GM21526 (cell line): ENCODE measurements at regions not wholly inside any gene's neighbourhood (a gene's known extent, or its start where the extent isn't known, plus 50 kb on each side); places are given as distances from the start of the nearest gene placed in this dataset.

ENCODE experiments used
- ATAC-seq: cut with Tn5 transposase; IDR thresholded peaks from one replicate; pipeline ENCODE4 v1.9.1; 2021; ENCODE audit warnings: moderate library complexity; ENCODE audit not compliant: unreplicated experiment, low FRiP score

GRCh38 chr12:126676434-126676833 is 1590.5 kb upstream of the TMEM132C start:
- ATAC-seq, result no peak

DNA sequence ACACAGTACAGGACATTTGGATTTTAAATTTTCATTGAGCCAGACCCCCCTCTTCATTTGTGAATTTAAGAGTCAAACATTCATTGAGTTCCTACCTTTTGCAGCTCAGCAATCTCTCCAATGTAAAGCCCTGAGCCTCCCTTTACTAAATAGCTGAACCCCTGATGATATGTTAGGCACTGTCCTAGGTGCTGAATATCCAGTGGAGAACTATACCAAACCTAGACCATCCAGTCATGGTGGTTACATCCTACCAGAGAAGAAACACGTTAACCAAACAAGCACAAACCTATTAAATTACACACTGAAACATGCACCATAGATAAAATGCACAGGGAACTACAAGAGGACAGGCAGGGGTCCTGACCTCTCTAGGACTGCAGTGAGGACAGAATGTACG is 1585.3 kb upstream of the TMEM132C start:
- no peak for ATAC-seq

- no peak for ATAC-seq
Measured at GRCh38 chr12:126684703-126685102, 1582.3 kb upstream of the TMEM132C start.

GRCh38 chr12:126685636-126686035 is 1581.3 kb upstream of the TMEM132C start:
- ATAC-seq, result no peak

DNA sequence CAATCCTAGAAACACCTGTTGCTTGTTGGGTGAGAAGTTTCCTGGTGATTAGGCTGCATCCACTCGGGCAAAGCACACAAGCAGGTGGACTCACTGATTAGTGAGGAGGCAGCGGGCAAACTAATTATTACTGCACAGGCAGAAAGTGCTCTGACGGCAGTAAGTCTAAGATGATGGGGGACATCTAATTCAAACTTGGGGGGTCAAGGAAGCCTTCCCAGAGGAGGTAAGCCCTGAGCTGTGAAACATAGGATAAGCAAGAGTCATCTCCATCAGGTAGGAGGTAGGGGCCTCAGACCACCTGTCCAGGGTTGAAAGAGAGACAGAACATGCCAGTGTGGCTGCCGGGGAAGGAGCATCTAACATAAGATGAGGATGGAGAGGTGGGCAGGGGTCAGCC is 1578.4 kb upstream of the TMEM132C start:
- ATAC-seq, result no peak

- ATAC-seq, result no peak
Measured at GRCh38 chr12:126700096-126700495, 1566.9 kb upstream of the TMEM132C start.

DNA sequence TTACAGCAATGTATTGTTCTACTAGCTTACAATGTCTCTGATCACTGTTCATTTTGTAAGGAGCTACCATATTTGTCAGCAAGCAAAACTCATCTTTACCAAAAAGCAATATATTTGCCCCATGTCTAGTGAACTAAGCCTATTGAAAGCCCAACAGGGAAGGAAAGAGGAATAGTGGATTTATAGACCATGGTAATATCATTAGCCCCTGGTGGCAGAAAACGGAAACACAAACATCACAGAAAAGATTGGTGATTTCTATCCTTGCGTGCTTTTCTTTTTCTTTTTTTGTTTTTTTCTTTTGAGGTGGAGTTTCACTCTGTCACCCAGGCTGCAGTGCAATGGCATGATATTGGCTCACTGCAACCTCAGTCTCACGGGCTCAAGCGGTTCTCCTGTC is 1562.4 kb upstream of the TMEM132C start:
- ATAC-seq, result no peak

DNA sequence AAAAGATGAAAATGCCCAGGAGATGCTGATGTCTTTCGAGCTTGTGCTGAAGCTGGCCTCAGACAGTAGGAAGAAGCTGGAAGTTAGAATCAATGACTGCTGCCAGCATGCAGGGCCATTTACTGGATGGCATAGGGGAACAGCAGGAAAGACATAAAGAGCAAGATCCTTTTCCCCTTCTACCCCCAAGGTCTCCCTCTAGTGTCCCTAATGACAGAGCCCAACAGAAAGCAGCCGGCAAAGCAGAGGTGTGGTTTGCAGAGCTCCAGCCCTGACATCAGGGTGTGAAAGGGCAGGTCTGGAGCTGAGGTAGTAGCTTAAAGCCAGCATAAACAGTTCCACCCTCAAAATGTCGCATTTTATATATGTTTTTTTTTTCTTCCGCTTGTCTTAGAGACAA is 1560.7 kb upstream of the TMEM132C start:
- ATAC-seq, result no peak

- no peak for ATAC-seq
Measured at GRCh38 chr12:126708492-126708896, 1558.5 kb upstream of the TMEM132C start.

- no peak for ATAC-seq
Measured at GRCh38 chr12:126718365-126718764, 1548.6 kb upstream of the TMEM132C start.

GRCh38 chr12:126719912-126720705 is 1546.9 kb upstream of the TMEM132C start:
- no peak for ATAC-seq

- ATAC-seq, result no peak
Measured at GRCh38 chr12:126726481-126727217, 1540.3 kb upstream of the TMEM132C start.

- no peak for ATAC-seq
Measured at GRCh38 chr12:126727218-126728075, 1539.5 kb upstream of the TMEM132C start.

- ATAC-seq, result no peak
Measured at GRCh38 chr12:126734296-126734695, 1532.7 kb upstream of the TMEM132C start.

GRCh38 chr12:126734710-126735109 is 1532.3 kb upstream of the TMEM132C start:
- no peak for ATAC-seq

DNA sequence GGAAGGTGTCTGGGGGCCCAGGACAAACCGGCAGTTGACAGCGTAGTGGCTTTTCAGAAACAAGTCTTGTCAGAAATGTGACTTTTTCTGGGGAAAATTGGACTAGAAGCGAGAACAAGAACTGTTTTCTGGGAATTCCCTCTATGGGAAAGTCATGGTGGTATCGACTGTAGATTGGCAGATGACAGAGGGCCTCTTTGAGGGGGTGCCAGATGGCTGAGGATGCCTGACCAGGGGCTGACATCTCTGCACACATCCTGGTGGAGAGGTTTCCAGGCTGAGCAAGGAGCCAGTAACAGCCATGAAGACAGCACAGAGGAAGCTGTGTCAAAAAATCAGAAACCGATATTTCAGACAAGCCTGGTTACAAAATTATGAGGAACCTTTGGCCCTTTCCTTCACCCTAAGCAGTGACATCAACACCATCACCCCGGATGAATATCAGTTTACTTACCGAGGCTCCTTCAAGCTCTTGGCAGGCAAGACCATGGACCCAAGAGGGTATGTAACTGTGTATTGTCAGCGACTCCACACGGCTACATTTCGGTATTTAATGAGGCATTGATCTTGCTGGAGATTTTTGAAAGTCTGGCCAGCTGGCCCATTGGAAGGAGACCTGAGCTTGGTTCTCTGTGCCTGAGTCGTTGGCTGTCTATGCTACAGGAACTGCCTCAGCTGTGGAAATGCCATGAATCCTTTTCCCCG is 1525.3 kb upstream of the TMEM132C start:
- no peak for ATAC-seq

DNA sequence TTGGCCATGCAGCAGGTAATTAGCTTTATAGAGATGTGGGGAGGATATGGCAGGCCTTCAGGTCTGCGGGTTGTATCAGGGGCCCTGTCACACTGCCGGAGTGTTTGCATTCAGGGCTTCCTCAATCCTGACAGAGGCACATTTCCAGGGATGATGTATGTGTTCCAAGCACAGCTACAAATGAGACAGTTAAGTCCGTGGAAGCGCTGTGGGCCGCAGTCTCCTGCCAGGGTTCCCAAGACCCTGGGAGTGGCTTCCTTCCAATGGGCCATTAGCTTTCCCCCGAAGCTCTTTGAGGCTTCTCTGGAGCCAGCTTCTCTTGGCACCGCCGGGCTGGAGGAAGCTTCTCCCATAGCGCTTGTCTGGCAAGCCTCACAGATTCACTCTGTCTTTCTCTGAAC is 1524.7 kb upstream of the TMEM132C start:
- no peak for ATAC-seq

GRCh38 chr12:126747530-126748149 is 1519.3 kb upstream of the TMEM132C start:
- ATAC-seq, result no peak

- ATAC-seq, result no peak
Measured at GRCh38 chr12:126752021-126752420, 1514.9 kb upstream of the TMEM132C start.

DNA sequence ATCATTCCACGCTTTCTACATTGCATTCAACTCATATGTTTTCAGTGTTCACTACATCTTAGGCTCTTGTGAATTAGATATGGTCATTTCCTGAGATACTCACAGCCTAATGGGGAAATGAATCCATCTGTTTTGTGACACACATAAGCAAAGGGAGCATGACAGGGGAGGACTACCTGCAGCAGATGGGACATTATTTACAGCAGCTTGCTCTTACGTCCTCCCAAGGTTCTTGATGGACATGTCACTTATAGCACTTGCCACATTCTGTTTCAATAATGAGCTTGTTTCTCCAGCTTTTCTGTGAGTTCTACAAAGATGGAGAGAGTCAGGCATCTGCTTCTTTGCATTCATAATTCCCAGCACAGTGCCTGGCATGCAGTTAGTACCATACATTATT is 1509.6 kb upstream of the TMEM132C start:
- ATAC-seq, result no peak
